Aorta (tissue), 5 donors: ENCODE measurements at regions not wholly inside any gene's neighbourhood (a gene's known extent, or its start where the extent isn't known, plus 50 kb on each side); places are given as distances from the start of the nearest gene placed in this dataset.

Experiments
- ATAC-seq: fragments of 200-7000 bp; cut with Tn5 transposase; one replicate; pipeline ENCODE4 v1.9.1; 2022; ENCODE audit warnings: moderate library complexity; ENCODE audit not compliant: low FRiP score
- DNase-seq, 2 donors: peaks; one replicate each; pipeline ENCODE4 v3.0.0-alpha.2; 2020
- H3K27ac ChIP-seq, 2 donors: one replicate each; pipeline ENCODE4 v1.5.1; 2013; ENCODE audit warnings: low read length in 2 of 2, mild to moderate bottlenecking in 2 of 2, moderate library complexity in 2 of 2, control low read depth in 1 of 2, inconsistent platforms in 1 of 2, low read depth in 1 of 2
- H3K27me3 ChIP-seq, 2 donors: one replicate each; pipeline ENCODE4 v1.6.1; 2013; ENCODE audit warnings: control low read depth in 1 of 2, low read length in 1 of 2, mild to moderate bottlenecking in 1 of 2, moderate library complexity in 1 of 2; ENCODE audit not compliant: insufficient read depth in 2 of 2, control insufficient read depth in 1 of 2
- H3K36me3 ChIP-seq, 2 donors: one replicate each; pipeline ENCODE4 v1.6.1; 2013; ENCODE audit warnings: control low read depth in 1 of 2, low read length in 1 of 2, mild to moderate bottlenecking in 1 of 2; ENCODE audit not compliant: insufficient read depth in 2 of 2, control insufficient read depth in 1 of 2
- H3K4me1 ChIP-seq, 2 donors: one replicate each; pipeline ENCODE4 v1.6.1; 2013; ENCODE audit warnings: low read length in 2 of 2, control low read depth in 1 of 2, mild to moderate bottlenecking in 1 of 2, moderate library complexity in 1 of 2; ENCODE audit not compliant: insufficient read depth in 2 of 2, control insufficient read depth in 1 of 2
- H3K4me3 ChIP-seq, 2 donors: one replicate each; pipeline ENCODE4 v1.5.1; 2013; ENCODE audit warnings: low read length in 2 of 2, control low read depth in 1 of 2, mild to moderate bottlenecking in 1 of 2
- H3K9me3 ChIP-seq: one replicate; pipeline ENCODE4 v1.6.1; 2013; ENCODE audit warnings: mild to moderate bottlenecking, low read length; ENCODE audit not compliant: control insufficient read depth
- WGBS, 2 donors: extraction: QIAGEN DNeasy Blood & Tissue Kit; methylation state at CpG; one replicate each; pipeline ENCODE4 v1.1.7; 2013; 5-methylcytosine and 5-hydroxymethylcytosine counted together
- intact Hi-C, 2 donors: fragments of 100-400 bp; cut with DNase I; formaldehyde crosslinking; loops; one replicate each; pipeline versions ENCODE4 v1.14.2 to v1.15.0; 2022
- donor health status: healthy with polysubstance abuse.
- donor health status: Bipolar disorder and iron deficiency.
- donor health status: DM: no; HTN: no; CAD: no.
- donor health status: DM: no; HTN: no; CAD: no.
- donor health status: DM: yes; HTN: yes; CAD: no.

GRCh38 chr10:62462461-62462860 is 88.3 kb downstream of the ZNF365 start:
- DNase-seq, result no peak
- 93 to 96% methylated on average over 1 of the region's 1 CpG for WGBS, 2 donors
- peaks cover 1% of the 10 kb centered on the region for H3K9me3 ChIP-seq
- no peak for ATAC-seq
- H3K27me3 ChIP-seq, result no peaks in the 10 kb centered on the region
- no peaks in the 10 kb centered on the region for H3K4me1 ChIP-seq
- no peaks in the 10 kb centered on the region for H3K36me3 ChIP-seq
- no peak overlapping the region for H3K4me3 ChIP-seq
- intact Hi-C loops, result no loop called here
- no peak overlapping the region for H3K27ac ChIP-seq

- Histone ChIP-seq H3K27me3 (no peaks in the 10 kb centered on the region), H3K9me3 (peaks cover 1% of the 10 kb centered on the region), H3K36me3 (no peaks in the 10 kb centered on the region), H3K4me3 (no peak overlapping the region), H3K27ac (no peak overlapping the region), H3K4me1 (no peaks in the 10 kb centered on the region)
- intact Hi-C loops, result no loop called here
- DNase-seq (no peak), ATAC-seq (no peak)
- 79 to 87% methylated on average over 3 of the region's 3 CpGs for WGBS, 2 donors
Measured at GRCh38 chr10:62463364-62463763, 89.2 kb downstream of the ZNF365 start.

GRCh38 chr10:62464308-62464707 is 90.1 kb downstream of the ZNF365 start:
- H3K36me3 ChIP-seq, result no peaks in the 10 kb centered on the region
- intact Hi-C loops, result no loop called here
- H3K27me3 ChIP-seq, result no peaks in the 10 kb centered on the region
- DNase-seq, result no peak
- WGBS, 2 donors, result 88 to 89% methylated on average over 2 of the region's 2 CpGs
- no peak overlapping the region for H3K4me3 ChIP-seq
- H3K9me3 ChIP-seq, result peaks cover 1% of the 10 kb centered on the region
- H3K27ac ChIP-seq, result no peak overlapping the region
- H3K4me1 ChIP-seq, result no peaks in the 10 kb centered on the region
- no peak for ATAC-seq

GRCh38 chr10:62466590-62466989 is 92.4 kb downstream of the ZNF365 start:
- Histone ChIP-seq H3K36me3 (no peaks in the 10 kb centered on the region), H3K9me3 (peaks cover 3% of the 10 kb centered on the region), H3K27ac (no peak overlapping the region), H3K27me3 (no peaks in the 10 kb centered on the region), H3K4me1 (no peaks in the 10 kb centered on the region), H3K4me3 (no peak overlapping the region)
- 97 to 98% methylated on average over 1 of the region's 1 CpG for WGBS, 2 donors
- no peak for DNase-seq
- intact Hi-C loops, result no loop called here
- no peak for ATAC-seq

GRCh38 chr10:62467527-62467926 is 93.4 kb downstream of the ZNF365 start:
- WGBS, 2 donors, result 92 to 93% methylated on average over 2 of the region's 2 CpGs
- H3K9me3 ChIP-seq, result peaks cover 3% of the 10 kb centered on the region
- H3K36me3 ChIP-seq, result no peaks in the 10 kb centered on the region
- H3K27ac ChIP-seq, result no peak overlapping the region
- H3K27me3 ChIP-seq, result no peaks in the 10 kb centered on the region
- DNase-seq (no peak), ATAC-seq (no peak)
- intact Hi-C loops, result no loop called here
- H3K4me3 ChIP-seq, result no peak overlapping the region
- no peaks in the 10 kb centered on the region for H3K4me1 ChIP-seq

- intact Hi-C loops, result no loop called here
- no peak overlapping the region for H3K4me3 ChIP-seq
- no peak for DNase-seq
Measured at GRCh38 chr10:62471711-62472110, 97.5 kb downstream of the ZNF365 start.

GRCh38 chr10:62473241-62473640 is 99.1 kb downstream of the ZNF365 start:
- peaks cover 2% of the 10 kb centered on the region for H3K9me3 ChIP-seq
- no peak overlapping the region for H3K4me3 ChIP-seq
- no peak for DNase-seq
- no peaks in the 10 kb centered on the region for H3K36me3 ChIP-seq
- intact Hi-C loops, result no loop called here
- WGBS, 2 donors, result 86 to 91% methylated on average over 4 of the region's 4 CpGs
- H3K27ac ChIP-seq, result no peak overlapping the region
- H3K4me1 ChIP-seq, result no peaks in the 10 kb centered on the region
- ATAC-seq, result no peak
- H3K27me3 ChIP-seq, result no peaks in the 10 kb centered on the region

More at GRCh38 chr10:62471711-62472110, 97.5 kb downstream of the ZNF365 start:
- H3K27me3 ChIP-seq, result no peaks in the 10 kb centered on the region
- H3K4me1 ChIP-seq, result no peaks in the 10 kb centered on the region
- no peak overlapping the region for H3K27ac ChIP-seq
- 63 to 77% methylated on average over 3 of the region's 3 CpGs for WGBS, 2 donors
- H3K36me3 ChIP-seq, result no peaks in the 10 kb centered on the region
- peaks cover 2% of the 10 kb centered on the region for H3K9me3 ChIP-seq
- ATAC-seq, result no peak

- no peaks in the 10 kb centered on the region for H3K4me1 ChIP-seq
- WGBS, 2 donors, result 64 to 69% methylated on average over 6 of the region's 6 CpGs
- H3K9me3 ChIP-seq, result no peaks in the 10 kb centered on the region
- no peaks in the 10 kb centered on the region for H3K27me3 ChIP-seq
- H3K4me3 ChIP-seq, result no peak overlapping the region
- ATAC-seq, result no peak
- H3K36me3 ChIP-seq, result no peaks in the 10 kb centered on the region
- no peak for DNase-seq
- intact Hi-C loops, result no loop called here
- H3K27ac ChIP-seq, result no peak overlapping the region
Measured at GRCh38 chr10:62475551-62475950, 101.4 kb downstream of the ZNF365 start.

- intact Hi-C loops, result no loop called here
- H3K4me1 ChIP-seq, result no peaks in the 10 kb centered on the region
- no peaks in the 10 kb centered on the region for H3K27me3 ChIP-seq
- no peak overlapping the region for H3K27ac ChIP-seq
- H3K36me3 ChIP-seq, result no peaks in the 10 kb centered on the region
- DNase-seq (no peak), ATAC-seq (no peak)
- 22 to 25% methylated on average over 4 of the region's 4 CpGs for WGBS, 2 donors
- H3K4me3 ChIP-seq, result no peak overlapping the region
- H3K9me3 ChIP-seq, result no peaks in the 10 kb centered on the region
Measured at GRCh38 chr10:62479523-62479922, 105.4 kb downstream of the ZNF365 start.
